Peyer's patch (tissue), 4 donors: ENCODE measurements at regions not wholly inside any gene's neighbourhood (a gene's known extent, or its start where the extent isn't known, plus 50 kb on each side); places are given as distances from the start of the nearest gene placed in this dataset.

Experiments
- DNase-seq, 3 donors: peaks; one replicate each; pipeline ENCODE4 v3.0.0-alpha.2; 2017 to 2019
- H3K27ac ChIP-seq, 4 donors: fragments of 200-600 bp; sonication (generic); one replicate each; pipeline ENCODE4 v1.5.1; 2016 to 2019
- H3K27me3 ChIP-seq, 2 donors: fragments of 200-600 bp; sonication (generic); one replicate each; pipeline ENCODE4 v1.5.1; 2019
- H3K36me3 ChIP-seq, 3 donors: fragments of 200-600 bp; sonication (generic); one replicate each; pipeline ENCODE4 v1.5.1; 2016 to 2019
- H3K4me1 ChIP-seq, 4 donors: fragments of 200-600 bp; sonication (generic); one replicate each; pipeline ENCODE4 v1.5.1; 2016 to 2019
- H3K4me3 ChIP-seq, 4 donors: fragments of 200-600 bp; sonication (generic); 1 replicate in 3 of 4; 2 replicates in 1 of 4; pipeline ENCODE4 v1.5.1; 2016 to 2019; ENCODE audit warnings: mild to moderate bottlenecking in 1 of 4
- H3K9me3 ChIP-seq, 4 donors: fragments of 200-600 bp; sonication (generic); one replicate each; pipeline ENCODE4 v1.5.1; 2016 to 2019; ENCODE audit warnings: mild to moderate bottlenecking in 1 of 4
- POLR2A ChIP-seq, 2 donors: fragments of 450-650 bp; IDR thresholded peaks; one replicate each; pipeline ENCODE4 v1.5.1; 2017; ENCODE audit warnings: antibody characterized with exemption in 2 of 2, mild to moderate bottlenecking in 2 of 2, moderate library complexity in 2 of 2
- TF ChIP-seq, protein P1 (sequence below), 6 experiments: fragments of 450-650 bp in 4 of 6; fragments of 200-600 bp in 2 of 6; sonication (generic) in 1 of 6; IDR thresholded peaks; one replicate each; pipeline ENCODE4 v1.5.1; 2017 to 2019; ENCODE audit warnings: antibody characterized with exemption in 6 of 6, mild to moderate bottlenecking in 3 of 6, moderate library complexity in 1 of 6

DNA sequence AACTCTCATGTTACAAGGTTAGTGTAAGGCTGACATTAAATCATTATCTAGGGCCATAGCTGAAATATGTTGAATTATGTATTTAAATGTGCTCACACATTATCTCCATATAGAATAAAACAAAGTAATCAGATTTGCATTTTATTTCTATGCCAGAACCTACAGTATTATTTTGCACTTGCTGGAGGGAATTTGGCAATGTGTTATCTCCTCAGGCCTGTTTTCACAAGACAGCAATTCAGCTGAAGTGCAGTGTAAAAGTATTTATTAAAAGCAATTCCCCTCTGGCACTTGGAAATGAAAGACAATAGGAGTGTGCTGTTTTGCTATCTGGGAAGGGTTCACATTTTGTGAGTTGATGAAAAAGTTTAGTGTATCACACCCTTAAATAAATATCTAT lies 276.3 kb downstream of the DNAJB9 start:
- Histone ChIP-seq H3K27me3 (no peaks in the 10 kb centered on the region), H3K4me3 (no peak overlapping the region), H3K4me1 (no peaks in the 10 kb centered on the region), H3K9me3 (no peaks in the 10 kb centered on the region), H3K27ac (no peak overlapping the region), H3K36me3 (no peaks in the 10 kb centered on the region)
- DNase-seq: no peak
- TF ChIP-seq POLR2A (IDR thresholded peaks at IDR 0.05): no peak
- TF ChIP-seq, protein P1, sequence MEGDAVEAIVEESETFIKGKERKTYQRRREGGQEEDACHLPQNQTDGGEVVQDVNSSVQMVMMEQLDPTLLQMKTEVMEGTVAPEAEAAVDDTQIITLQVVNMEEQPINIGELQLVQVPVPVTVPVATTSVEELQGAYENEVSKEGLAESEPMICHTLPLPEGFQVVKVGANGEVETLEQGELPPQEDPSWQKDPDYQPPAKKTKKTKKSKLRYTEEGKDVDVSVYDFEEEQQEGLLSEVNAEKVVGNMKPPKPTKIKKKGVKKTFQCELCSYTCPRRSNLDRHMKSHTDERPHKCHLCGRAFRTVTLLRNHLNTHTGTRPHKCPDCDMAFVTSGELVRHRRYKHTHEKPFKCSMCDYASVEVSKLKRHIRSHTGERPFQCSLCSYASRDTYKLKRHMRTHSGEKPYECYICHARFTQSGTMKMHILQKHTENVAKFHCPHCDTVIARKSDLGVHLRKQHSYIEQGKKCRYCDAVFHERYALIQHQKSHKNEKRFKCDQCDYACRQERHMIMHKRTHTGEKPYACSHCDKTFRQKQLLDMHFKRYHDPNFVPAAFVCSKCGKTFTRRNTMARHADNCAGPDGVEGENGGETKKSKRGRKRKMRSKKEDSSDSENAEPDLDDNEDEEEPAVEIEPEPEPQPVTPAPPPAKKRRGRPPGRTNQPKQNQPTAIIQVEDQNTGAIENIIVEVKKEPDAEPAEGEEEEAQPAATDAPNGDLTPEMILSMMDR (IDR thresholded peaks at IDR 0.05): no peak

DNA sequence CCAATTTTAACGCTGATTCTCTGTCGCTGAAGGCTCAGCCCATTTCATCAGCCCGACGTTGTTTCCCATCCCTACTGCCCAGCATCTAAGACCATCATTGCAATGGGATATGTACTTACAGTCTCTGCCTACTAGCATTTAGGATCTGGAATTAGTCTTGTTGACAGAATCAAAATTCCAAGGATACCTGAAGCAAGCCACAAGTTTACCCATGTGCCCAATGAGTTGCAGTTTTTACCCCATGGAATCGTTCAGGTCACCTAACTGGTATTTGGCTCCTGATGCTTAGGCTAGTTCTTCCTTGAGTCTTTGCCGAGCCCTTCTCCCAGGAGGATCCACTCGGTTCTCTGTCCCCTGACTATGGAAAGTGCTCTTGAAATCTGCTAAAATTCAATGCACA lies 276.8 kb downstream of the DNAJB9 start:
- no peaks in the 10 kb centered on the region for H3K27me3 ChIP-seq
- H3K27ac ChIP-seq: no peak overlapping the region
- H3K9me3 ChIP-seq: no peaks in the 10 kb centered on the region
- TF ChIP-seq POLR2A (IDR thresholded peaks at IDR 0.05): no peak
- TF ChIP-seq, protein P1 (IDR thresholded peaks at IDR 0.05): no peak
- H3K4me3 ChIP-seq: no peak overlapping the region
- no peaks in the 10 kb centered on the region for H3K4me1 ChIP-seq
- no peaks in the 10 kb centered on the region for H3K36me3 ChIP-seq
- DNase-seq: no peak

DNA sequence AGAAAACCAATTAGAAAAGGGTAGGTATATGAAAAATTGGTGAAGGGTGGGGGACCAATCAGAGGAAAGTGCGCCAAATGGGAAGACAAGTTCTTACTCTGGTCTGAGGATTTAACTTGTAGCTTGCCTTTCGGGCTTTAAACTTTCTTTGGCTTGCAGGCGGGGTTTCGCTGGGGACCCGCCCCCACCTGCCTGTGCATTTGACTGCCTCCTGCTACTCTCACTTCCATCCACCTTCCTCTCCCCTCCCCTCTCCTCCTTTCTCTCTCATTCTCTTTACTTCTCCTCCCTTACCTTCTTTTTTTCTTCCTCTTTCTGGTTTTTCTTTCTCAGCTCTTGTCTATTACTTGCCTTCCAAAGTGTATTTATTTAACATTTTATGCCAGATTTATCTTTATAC lies 278.8 kb downstream of the DNAJB9 start:
- Histone ChIP-seq H3K4me1 (no peaks in the 10 kb centered on the region), H3K27me3 (no peaks in the 10 kb centered on the region), H3K36me3 (no peaks in the 10 kb centered on the region), H3K27ac (no peak overlapping the region), H3K9me3 (no peaks in the 10 kb centered on the region), H3K4me3 (no peak overlapping the region)
- TF ChIP-seq POLR2A (IDR thresholded peaks at IDR 0.05): no peak
- TF ChIP-seq, protein P1 (IDR thresholded peaks at IDR 0.05): no peak
- no peak for DNase-seq

DNA sequence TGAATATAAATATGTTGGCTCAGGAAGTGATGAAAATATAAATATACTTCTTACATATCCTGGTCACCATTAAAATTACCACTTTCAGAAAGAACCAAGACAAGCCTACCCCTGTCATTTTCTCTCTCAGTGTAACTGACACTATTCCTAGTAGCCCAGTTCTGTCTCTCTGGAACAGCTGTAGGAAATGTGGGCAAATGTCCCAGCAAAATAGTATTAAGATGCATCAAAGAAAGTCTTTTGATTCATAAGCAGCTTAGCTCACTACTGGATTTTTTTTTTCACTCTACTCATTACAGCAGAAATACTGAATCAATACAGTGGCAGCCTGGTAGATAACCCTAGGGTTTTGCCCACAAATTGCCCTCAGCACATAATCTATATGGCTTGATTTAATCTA lies 290.9 kb downstream of the DNAJB9 start:
- H3K9me3 ChIP-seq: no peaks in the 10 kb centered on the region
- no peaks in the 10 kb centered on the region for H3K27me3 ChIP-seq
- H3K36me3 ChIP-seq: no peaks in the 10 kb centered on the region
- H3K4me1 ChIP-seq: no peaks in the 10 kb centered on the region
- no peak for DNase-seq
- TF ChIP-seq, protein P1 (IDR thresholded peaks at IDR 0.05): no peak
- TF ChIP-seq POLR2A (IDR thresholded peaks at IDR 0.05): no peak
- H3K4me3 ChIP-seq: no peak overlapping the region
- no peak overlapping the region for H3K27ac ChIP-seq

DNA sequence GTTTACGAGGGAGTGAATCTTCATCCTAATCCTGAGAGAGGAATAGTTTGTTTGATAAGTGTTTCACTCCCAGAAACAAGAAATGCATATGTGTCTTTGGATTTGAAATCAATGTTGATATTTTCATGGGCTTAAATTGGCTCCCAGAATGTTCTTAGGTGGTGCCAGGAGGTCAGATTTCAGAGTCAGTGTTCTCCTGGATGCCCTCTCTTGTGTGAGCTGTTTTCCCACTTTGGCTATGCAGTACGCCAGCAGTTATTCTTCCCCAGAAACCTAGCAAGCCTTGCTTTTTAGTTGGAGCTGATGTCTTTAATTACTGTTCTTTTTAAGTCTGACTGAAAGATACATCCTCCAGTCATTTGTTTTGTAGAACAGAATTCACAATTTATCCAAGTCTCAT lies 291.4 kb downstream of the DNAJB9 start:
- Histone ChIP-seq H3K4me3 (no peak overlapping the region), H3K27me3 (no peaks in the 10 kb centered on the region)
- TF ChIP-seq POLR2A (IDR thresholded peaks at IDR 0.05): no peak
- TF ChIP-seq, protein P1 (IDR thresholded peaks at IDR 0.05): no peak

DNA sequence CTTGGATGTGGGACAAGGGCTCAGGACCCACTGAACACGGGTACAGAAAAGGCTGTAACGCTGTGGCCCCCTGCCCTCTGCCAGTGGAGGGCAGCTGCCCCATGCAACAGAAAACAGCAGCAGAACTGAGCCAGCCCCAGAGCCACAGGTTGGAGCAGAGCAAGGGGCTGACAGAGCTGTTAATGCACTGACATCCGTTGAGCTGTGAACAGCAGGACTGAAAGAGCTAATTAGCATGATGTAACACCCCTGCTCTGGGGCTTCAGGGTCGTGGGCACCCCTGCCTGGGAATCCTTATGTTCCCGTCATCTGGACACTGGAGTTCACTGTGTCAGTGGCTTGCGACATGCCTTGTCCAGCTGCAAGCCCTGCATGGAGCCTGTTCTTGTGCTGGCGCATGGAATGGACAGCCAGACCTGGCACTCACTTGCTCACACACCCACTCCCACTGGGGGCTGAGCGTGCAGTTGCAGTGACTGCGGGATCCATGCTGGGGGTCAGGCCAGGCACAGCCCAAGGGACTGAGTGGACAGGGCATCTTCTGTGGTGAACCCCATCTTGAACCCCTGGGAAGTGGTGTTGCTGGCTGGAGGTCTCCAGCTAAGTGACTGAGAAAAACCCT lies 293.7 kb downstream of the DNAJB9 start:
- H3K9me3 ChIP-seq: no peaks in the 10 kb centered on the region
- no peaks in the 10 kb centered on the region for H3K36me3 ChIP-seq
- no peaks in the 10 kb centered on the region for H3K27me3 ChIP-seq
- TF ChIP-seq, protein P1 (IDR thresholded peaks at IDR 0.05): no peak
- TF ChIP-seq POLR2A (IDR thresholded peaks at IDR 0.05): no peak
- H3K4me1 ChIP-seq: no peaks in the 10 kb centered on the region
- no peak overlapping the region for H3K27ac ChIP-seq
- no peak for DNase-seq
- no peak overlapping the region for H3K4me3 ChIP-seq

More for the DNA sequence above, 291.4 kb downstream of the DNAJB9 start:
- Histone ChIP-seq H3K36me3 (no peaks in the 10 kb centered on the region), H3K9me3 (no peaks in the 10 kb centered on the region), H3K27ac (no peak overlapping the region), H3K4me1 (no peaks in the 10 kb centered on the region)
- no peak for DNase-seq
